SK-N-SH treated with all-trans-retinoic acid at 6 μM for 48 hours (cell line): ENCODE measurements at regions not wholly inside any gene's neighbourhood (a gene's known extent, or its start where the extent isn't known, plus 50 kb on each side); places are given as distances from the start of the nearest gene placed in this dataset.

ENCODE experiments used
- CSDC2 ChIP-seq: fragments of 250-450 bp; sonication (Bioruptor Pico); IDR thresholded peaks from 2 replicates; pipeline ENCODE4 v1.5.0; 2020; ENCODE audit warnings: mild to moderate bottlenecking, moderate library complexity
- ESRRG ChIP-seq: fragments of 250-450 bp; sonication (Bioruptor Pico); IDR thresholded peaks from 2 replicates; pipeline ENCODE4 v1.6.1; 2021; ENCODE audit warnings: mild to moderate bottlenecking
- OSR1 ChIP-seq: fragments of 250-450 bp; sonication (Bioruptor Pico); IDR thresholded peaks from 2 replicates; pipeline ENCODE4 v1.8.0; 2022; ENCODE audit warnings: moderate library complexity, mild to moderate bottlenecking, inconsistent platforms
- PATZ1 ChIP-seq: fragments of 250-450 bp; sonication (Bioruptor Pico); IDR thresholded peaks from 2 replicates; pipeline ENCODE4 v1.8.0; 2020; ENCODE audit warnings: mild to moderate bottlenecking, moderate library complexity, borderline replicate concordance
- PPARA ChIP-seq: fragments of 250-450 bp; sonication (Bioruptor Pico); IDR thresholded peaks from 2 replicates; pipeline ENCODE4 v1.5.0; 2020; ENCODE audit warnings: mild to moderate bottlenecking, borderline replicate concordance
- SNAI2 ChIP-seq: fragments of 250-450 bp; sonication (Bioruptor Pico); IDR thresholded peaks from 2 replicates; pipeline ENCODE4 v1.5.0; 2020; ENCODE audit warnings: mild to moderate bottlenecking, moderate library complexity
- ZFP3 ChIP-seq: fragments of 250-450 bp; sonication (Bioruptor Pico); IDR thresholded peaks from 2 replicates; pipeline ENCODE4 v1.5.0; 2020; ENCODE audit warnings: mild to moderate bottlenecking, moderate library complexity
- ZFP30 ChIP-seq: fragments of 450-650 bp; formaldehyde crosslinking; IDR thresholded peaks from 2 replicates; pipeline ENCODE4 v1.5.0; 2022; ENCODE audit warnings: mild to moderate bottlenecking, moderate library complexity

GRCh38 chr4:13180701-13181100, 303.4 kb downstream of the RAB28 start:
- TF ChIP-seq PPARA (CRISPR knock-in tag), result no peak
- TF ChIP-seq ZFP30 (CRISPR knock-in tag), result no peak
- no peak for TF ChIP-seq ZFP3 (CRISPR knock-in tag)
- no peak for TF ChIP-seq ESRRG
- no peak for TF ChIP-seq OSR1 (CRISPR knock-in tag)
- no peak for TF ChIP-seq PATZ1
- no peak for TF ChIP-seq CSDC2 (CRISPR knock-in tag)
- TF ChIP-seq SNAI2 (CRISPR knock-in tag), result no peak
